ACC112 (cell line): ENCODE measurements at regions not wholly inside any gene's neighbourhood (a gene's known extent, or its start where the extent isn't known, plus 50 kb on each side); places are given as distances from the start of the nearest gene placed in this dataset.
A peak's percentile ranks its signal among the peaks of the same experiment; 100 is the strongest.
"Not testable (repeated sequence)": the region's sequence is repeated elsewhere in the genome, so short reads cannot be mapped to it uniquely, and the experiment has no call there.

Experiments used
- H2AFZ ChIP-seq: fragments of 200-600 bp; sonication (generic); one replicate; pipeline ENCODE4 v1.6.0; 2017; ENCODE audit warnings: antibody characterized with exemption, low read length; ENCODE audit not compliant: unreplicated experiment
- H3K27ac ChIP-seq: fragments of 200-600 bp; sonication (generic); 2 replicates; pipeline ENCODE4 v1.5.1; 2014; ENCODE audit warnings: low read depth, mild to moderate bottlenecking, antibody characterized with exemption, low read length, moderate library complexity
- H3K27me3 ChIP-seq: fragments of 200-600 bp; sonication (generic); 2 replicates; pipeline ENCODE4 v1.6.1; 2014; ENCODE audit warnings: mild to moderate bottlenecking, antibody characterized with exemption, low read length, moderate library complexity, mixed read lengths; ENCODE audit not compliant: insufficient read depth
- H3K36me3 ChIP-seq: fragments of 200-600 bp; sonication (generic); 2 replicates; pipeline ENCODE4 v1.6.1; 2016; ENCODE audit warnings: mild to moderate bottlenecking, antibody characterized with exemption, low read length, moderate library complexity, mixed read lengths; ENCODE audit not compliant: insufficient read depth
- H3K4me1 ChIP-seq: fragments of 200-600 bp; sonication (generic); one replicate; pipeline ENCODE4 v1.6.1; 2016; ENCODE audit warnings: low read length, mixed read lengths; ENCODE audit not compliant: insufficient read depth, unreplicated experiment, control insufficient read depth
- H3K4me3 ChIP-seq: fragments of 200-600 bp; sonication (generic); 2 replicates; pipeline ENCODE4 v1.5.1; 2014; ENCODE audit warnings: mild to moderate bottlenecking, low read depth, low read length
- H3K79me2 ChIP-seq: fragments of 200-600 bp; sonication (generic); one replicate; pipeline ENCODE4 v1.6.0; 2016; ENCODE audit warnings: low read length; ENCODE audit not compliant: control insufficient read depth, unreplicated experiment, insufficient read depth

GRCh38 chr4:125573368-125573767 is 258.6 kb downstream of the FAT4 start:
- H3K36me3 ChIP-seq: no peaks in the 10 kb centered on the region
- H3K27ac ChIP-seq: no peak overlapping the region
- H2AFZ ChIP-seq: no peak overlapping the region
- no peak overlapping the region for H3K4me3 ChIP-seq
- no peaks in the 10 kb centered on the region for H3K4me1 ChIP-seq
- H3K79me2 ChIP-seq: no peaks in the 10 kb centered on the region
- no peaks in the 10 kb centered on the region for H3K27me3 ChIP-seq

GRCh38 chr4:125573786-125574185 is 259.0 kb downstream of the FAT4 start:
- no peak overlapping the region for H2AFZ ChIP-seq
- no peak overlapping the region for H3K4me3 ChIP-seq
- no peaks in the 10 kb centered on the region for H3K36me3 ChIP-seq
- no peaks in the 10 kb centered on the region for H3K27me3 ChIP-seq
- H3K4me1 ChIP-seq: no peaks in the 10 kb centered on the region
- no peak overlapping the region for H3K27ac ChIP-seq
- H3K79me2 ChIP-seq: no peaks in the 10 kb centered on the region

- no peaks in the 10 kb centered on the region for H3K79me2 ChIP-seq
- no peaks in the 10 kb centered on the region for H3K36me3 ChIP-seq
- H3K27ac ChIP-seq: peak overlapping the region; percentile 16; the same call in 1 of the 2 replicates
- H3K4me3 ChIP-seq: no peak overlapping the region
- peaks cover 7% of the 10 kb centered on the region for H3K4me1 ChIP-seq
- H3K27me3 ChIP-seq: no peaks in the 10 kb centered on the region
- H2AFZ ChIP-seq: peak overlapping the region; percentile 97
Observed at GRCh38 chr4:125582302-125582701, 267.5 kb downstream of the FAT4 start.

GRCh38 chr4:125590158-125590557 is 275.4 kb downstream of the FAT4 start:
- Histone ChIP-seq H3K27ac (no peak overlapping the region), H3K4me3 (no peak overlapping the region), H3K4me1 (no peaks in the 10 kb centered on the region), H2AFZ (no peak overlapping the region), H3K27me3 (no peaks in the 10 kb centered on the region), H3K79me2 (no peaks in the 10 kb centered on the region), H3K36me3 (no peaks in the 10 kb centered on the region)

- no peaks in the 10 kb centered on the region for H3K36me3 ChIP-seq
- no peak overlapping the region for H2AFZ ChIP-seq
- no peak overlapping the region for H3K27ac ChIP-seq
- H3K4me3 ChIP-seq: no peak overlapping the region
- no peaks in the 10 kb centered on the region for H3K27me3 ChIP-seq
- no peaks in the 10 kb centered on the region for H3K79me2 ChIP-seq
- H3K4me1 ChIP-seq: no peaks in the 10 kb centered on the region
Observed at GRCh38 chr4:125591290-125591689, 276.5 kb downstream of the FAT4 start.

GRCh38 chr4:125594056-125594602 is 279.4 kb downstream of the FAT4 start:
- H3K27ac ChIP-seq: no peak overlapping the region
- H3K4me3 ChIP-seq: no peak overlapping the region
- no peaks in the 10 kb centered on the region for H3K79me2 ChIP-seq
- H3K27me3 ChIP-seq: no peaks in the 10 kb centered on the region
- H3K36me3 ChIP-seq: no peaks in the 10 kb centered on the region
- peak overlapping the region; percentile 3 for H2AFZ ChIP-seq
- H3K4me1 ChIP-seq: no peaks in the 10 kb centered on the region

- not testable (repeated sequence) for H3K27ac ChIP-seq, H2AFZ ChIP-seq, H3K36me3 ChIP-seq, H3K27me3 ChIP-seq, H3K4me3 ChIP-seq, H3K79me2 ChIP-seq, H3K4me1 ChIP-seq
Observed at GRCh38 chr4:125605926-125606325, 291.2 kb downstream of the FAT4 start.

- Histone ChIP-seq H3K79me2 (no peaks in the 10 kb centered on the region), H3K4me1 (peaks cover 5% of the 10 kb centered on the region), H3K4me3 (peak overlapping the region; percentile 74), H3K27ac (peak overlapping the region; percentile 63), H2AFZ (peak overlapping the region; percentile 98), H3K36me3 (no peaks in the 10 kb centered on the region), H3K27me3 (no peaks in the 10 kb centered on the region)
Observed at GRCh38 chr4:125620066-125620860, 305.5 kb downstream of the FAT4 start.

- H3K4me1 ChIP-seq: peaks cover 5% of the 10 kb centered on the region
- no peaks in the 10 kb centered on the region for H3K79me2 ChIP-seq
- no peak overlapping the region for H3K4me3 ChIP-seq
- H3K27ac ChIP-seq: no peak overlapping the region
- H3K27me3 ChIP-seq: no peaks in the 10 kb centered on the region
- H3K36me3 ChIP-seq: no peaks in the 10 kb centered on the region
- H2AFZ ChIP-seq: no peak overlapping the region
Observed at GRCh38 chr4:125624951-125625350, 310.2 kb downstream of the FAT4 start.

GRCh38 chr4:125626946-125627345 is 312.2 kb downstream of the FAT4 start:
- Histone ChIP-seq H3K27me3 (no peaks in the 10 kb centered on the region), H3K36me3 (no peaks in the 10 kb centered on the region), H2AFZ (no peak overlapping the region), H3K27ac (no peak overlapping the region), H3K4me1 (no peaks in the 10 kb centered on the region), H3K4me3 (no peak overlapping the region), H3K79me2 (no peaks in the 10 kb centered on the region)

GRCh38 chr4:125639182-125639621 is 324.4 kb downstream of the FAT4 start:
- Histone ChIP-seq H2AFZ (no peak overlapping the region), H3K27me3 (no peaks in the 10 kb centered on the region), H3K4me1 (peaks cover 5% of the 10 kb centered on the region), H3K79me2 (no peaks in the 10 kb centered on the region), H3K36me3 (no peaks in the 10 kb centered on the region), H3K4me3 (no peak overlapping the region), H3K27ac (no peak overlapping the region)
